DMS53 treated with DMSO at 0.1 percent for 48 hours (cell line): ENCODE measurements at regions not wholly inside any gene's neighbourhood (a gene's known extent, or its start where the extent isn't known, plus 50 kb on each side); places are given as distances from the start of the nearest gene placed in this dataset.

Source experiments
- DNase-seq: peaks from one replicate; lab custom pipeline; 2025; ENCODE audit not compliant: unreplicated experiment; lab: John Stamatoyannopoulos, UW

DNA sequence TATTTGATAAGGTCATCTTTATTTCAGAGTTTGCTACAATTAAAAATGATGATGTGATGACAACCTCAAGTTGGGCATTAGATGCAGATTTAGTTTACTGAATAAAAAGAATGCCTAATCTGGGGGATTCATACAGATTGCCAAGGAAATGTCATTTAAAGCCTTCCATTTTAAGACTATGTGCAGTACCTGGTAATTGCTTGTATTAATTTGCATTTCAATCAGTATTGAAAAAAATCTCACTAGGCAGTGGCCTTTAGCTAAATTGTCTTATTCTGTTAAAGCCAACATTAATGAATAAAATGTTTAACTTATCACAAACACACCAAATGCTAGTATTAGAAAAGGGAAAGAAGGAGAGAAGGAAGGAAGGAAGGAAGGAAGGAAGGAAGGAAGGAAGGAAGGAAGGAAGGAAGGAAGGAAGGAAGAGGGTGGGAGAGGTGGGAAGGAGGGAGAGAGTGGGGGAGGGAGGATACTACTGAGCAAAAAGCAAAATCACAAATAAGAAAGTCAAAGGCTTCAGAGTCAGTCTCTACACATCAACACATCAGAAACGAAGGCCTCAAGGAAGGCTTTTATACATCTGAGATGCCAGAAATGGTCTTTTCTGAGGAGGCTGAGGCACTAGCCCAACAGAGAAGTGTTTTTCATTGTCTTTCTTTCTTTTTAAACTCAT, 271.1 kb upstream of the CLEC14A start:
- DNase-seq, result no peak

DNA sequence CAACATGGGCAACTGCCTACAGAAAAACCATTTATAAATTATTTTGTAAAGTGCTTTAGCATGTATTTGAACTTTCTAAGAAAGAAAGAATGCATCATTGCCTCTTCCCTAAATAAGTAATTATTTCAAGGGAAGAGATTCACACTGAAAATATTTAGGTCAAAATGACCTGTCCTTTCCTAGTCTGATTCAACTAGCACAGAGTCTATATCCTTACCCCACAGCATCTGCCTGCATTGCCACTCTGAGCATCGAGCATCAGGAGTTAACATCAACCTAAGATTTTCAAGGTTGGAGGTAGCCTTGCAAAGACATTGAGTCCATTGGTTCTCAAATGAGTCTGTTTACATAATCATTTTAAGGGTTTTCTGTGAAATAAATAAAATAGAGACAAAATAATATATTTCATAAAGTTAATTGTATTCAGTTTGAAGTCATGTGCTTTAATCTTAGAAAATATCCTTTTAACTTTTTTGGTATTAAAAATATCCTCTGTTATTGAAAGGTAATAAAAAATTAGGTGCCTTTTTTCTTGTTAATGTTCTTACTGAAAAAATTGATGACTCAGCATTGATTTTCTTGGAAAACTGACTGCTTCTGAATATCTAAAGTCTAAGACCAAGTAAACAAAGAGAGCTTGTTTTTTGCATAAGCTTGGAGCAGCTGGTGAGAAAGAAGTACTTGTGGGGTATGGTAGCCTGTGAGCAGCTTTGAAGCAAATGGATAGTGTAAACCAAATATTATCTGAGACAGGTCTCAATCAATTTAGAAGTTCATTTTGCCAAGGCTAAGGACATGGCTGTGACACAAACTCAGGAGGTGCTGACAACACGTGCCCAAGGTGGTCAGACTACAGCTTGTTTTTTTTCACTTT, 269.0 kb upstream of the CLEC14A start:
- no peak for DNase-seq

DNA sequence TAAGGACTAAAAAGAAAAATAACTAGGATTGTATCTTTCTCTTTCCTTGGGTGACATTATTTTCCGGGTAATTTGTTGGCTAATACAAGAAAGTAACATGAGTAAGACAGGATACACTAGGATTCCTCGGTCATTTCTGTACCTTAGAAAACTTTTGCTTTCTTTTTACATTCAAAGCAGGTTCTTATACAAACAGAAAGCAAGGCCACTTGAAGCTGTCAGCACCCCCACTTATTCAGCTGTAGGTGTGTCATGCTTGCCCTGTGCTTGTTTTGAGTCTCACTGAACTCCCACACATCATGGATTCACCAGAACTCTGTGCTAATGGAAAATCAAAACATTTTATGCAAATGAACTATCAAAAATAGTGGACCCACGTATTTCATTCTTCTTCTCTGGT, 266.8 kb upstream of the CLEC14A start:
- DNase-seq, result no peak

DNA sequence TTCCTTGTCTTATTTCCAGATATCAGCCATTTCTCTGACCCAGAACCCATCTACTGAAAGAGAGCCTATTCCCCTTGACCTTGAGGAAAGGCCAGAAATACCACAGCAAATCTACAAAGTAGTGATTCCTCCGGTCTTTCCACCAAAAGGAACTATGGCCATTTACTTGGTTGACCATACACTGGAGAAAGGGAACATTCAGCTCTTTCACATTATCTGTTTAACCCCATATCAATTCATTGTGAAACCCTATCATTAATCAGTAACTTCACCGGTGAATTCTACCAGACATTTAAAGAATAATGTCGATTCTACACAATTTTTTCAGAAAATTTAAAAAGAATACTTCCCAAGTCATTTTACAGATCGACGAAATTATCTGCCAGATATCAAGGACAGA, 265.7 kb upstream of the CLEC14A start:
- DNase-seq, result no peak

- no peak for DNase-seq
Observed at GRCh38 chr14:38517426-38517825, 261.5 kb upstream of the CLEC14A start.

- no peak for DNase-seq
Observed at GRCh38 chr14:38512236-38512635, 256.3 kb upstream of the CLEC14A start.

GRCh38 chr14:38507299-38507698, 251.4 kb upstream of the CLEC14A start:
- no peak for DNase-seq

DNA sequence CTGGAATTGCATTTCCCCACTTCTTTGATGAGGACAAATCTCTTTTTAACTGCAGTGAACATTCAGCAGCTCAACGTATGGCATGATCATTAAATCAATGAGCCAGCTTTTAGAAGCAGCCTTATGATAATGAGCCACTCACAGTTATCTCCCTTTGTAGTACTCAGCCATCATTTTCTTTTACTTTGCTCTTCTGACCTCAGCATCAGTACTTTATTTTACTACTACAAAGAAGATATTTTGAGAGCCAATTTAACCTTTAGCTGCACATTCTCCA, 250.0 kb upstream of the CLEC14A start:
- DNase-seq, result no peak

DNA sequence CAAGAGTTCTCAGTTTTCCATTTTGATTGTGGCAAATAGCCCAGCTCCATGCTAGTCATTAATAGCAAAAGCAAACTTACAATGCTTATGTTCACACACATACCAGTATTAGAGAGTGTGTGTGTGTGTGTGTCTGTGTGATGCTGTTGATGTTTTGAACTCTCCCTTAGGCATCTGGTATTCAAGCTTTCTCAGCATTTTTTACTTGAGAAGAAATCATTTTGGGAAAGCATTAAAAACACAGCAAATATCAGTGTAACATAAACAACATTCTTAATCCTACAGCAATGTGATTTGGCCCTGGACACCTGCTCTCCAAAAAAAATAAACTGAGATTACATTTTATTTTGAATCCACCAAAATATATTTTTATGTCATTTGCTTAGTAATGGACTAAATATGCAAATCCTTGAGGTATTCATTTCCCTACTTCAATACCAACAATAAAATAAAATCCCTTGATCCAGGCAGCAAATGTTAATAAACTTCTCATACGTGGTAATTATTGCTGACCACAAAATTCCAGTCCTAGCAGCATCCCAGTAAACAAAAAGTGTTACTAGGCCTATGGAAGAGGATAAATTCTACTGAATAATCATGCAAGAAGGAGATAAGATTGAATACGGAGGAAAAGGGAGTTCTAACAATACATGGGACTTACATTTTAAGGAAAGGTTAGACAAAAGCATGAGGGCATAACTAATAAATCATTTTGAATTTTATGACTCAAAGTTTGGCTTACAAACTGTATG, 249.5 kb upstream of the CLEC14A start:
- no peak for DNase-seq

DNA sequence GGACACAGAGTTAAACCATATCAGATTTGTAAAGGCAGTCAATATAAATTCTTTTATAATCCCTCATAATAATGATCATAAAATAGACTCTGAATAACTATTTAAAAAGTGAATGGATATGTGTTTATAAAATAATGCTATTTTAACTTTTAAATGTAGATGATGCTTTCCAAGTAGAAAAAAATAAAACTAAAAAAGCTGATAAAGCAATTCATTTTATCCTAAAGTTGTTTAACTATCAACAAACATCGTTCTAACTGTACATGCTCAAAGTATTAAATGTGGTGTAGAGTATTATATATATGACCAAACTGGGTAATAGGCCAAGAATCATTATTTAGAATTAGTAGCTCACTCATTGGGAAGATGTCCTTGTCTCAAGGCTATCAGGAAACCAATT, 248.3 kb upstream of the CLEC14A start:
- DNase-seq, result no peak

- DNase-seq, result no peak
Observed at GRCh38 chr14:38502239-38502638, 246.3 kb upstream of the CLEC14A start.

DNA sequence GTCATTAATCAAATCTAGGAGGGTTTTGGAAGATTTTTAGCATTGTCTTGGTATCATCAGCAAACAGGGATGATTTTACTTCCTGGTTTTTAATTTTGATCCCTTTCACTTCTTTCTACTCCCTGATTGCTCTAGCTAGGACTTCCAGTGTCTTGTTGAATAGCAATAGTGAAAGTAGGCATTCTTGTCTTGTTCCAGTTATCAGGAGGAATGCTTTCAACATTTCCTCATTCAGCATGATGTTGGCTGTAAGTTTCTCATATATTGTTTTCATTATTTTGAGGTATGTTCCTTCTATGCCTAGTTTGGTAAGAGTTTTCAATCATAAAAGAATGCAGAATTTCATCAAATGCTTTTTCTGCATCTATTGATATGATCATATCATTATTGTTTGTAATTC, 244.2 kb upstream of the CLEC14A start:
- no peak for DNase-seq

DNA sequence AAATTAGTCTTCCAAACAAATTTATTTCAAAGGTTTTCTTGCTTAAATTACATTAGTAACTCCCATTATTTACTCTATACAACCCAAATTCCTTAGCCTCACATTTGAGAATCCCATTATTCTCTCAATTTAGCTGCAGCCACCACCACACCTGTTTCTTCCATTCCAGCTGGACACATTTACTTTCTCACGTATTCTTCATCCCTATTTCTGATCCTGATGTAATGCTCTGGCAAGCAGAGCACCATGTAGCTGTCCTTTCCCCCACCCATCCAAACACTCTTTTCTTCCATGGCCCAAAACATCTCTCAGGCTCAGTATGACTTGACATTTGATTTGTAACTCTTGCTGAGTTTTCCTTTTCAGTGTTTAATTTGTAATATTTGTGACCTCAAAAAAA, 240.2 kb upstream of the CLEC14A start:
- DNase-seq, result no peak

DNA sequence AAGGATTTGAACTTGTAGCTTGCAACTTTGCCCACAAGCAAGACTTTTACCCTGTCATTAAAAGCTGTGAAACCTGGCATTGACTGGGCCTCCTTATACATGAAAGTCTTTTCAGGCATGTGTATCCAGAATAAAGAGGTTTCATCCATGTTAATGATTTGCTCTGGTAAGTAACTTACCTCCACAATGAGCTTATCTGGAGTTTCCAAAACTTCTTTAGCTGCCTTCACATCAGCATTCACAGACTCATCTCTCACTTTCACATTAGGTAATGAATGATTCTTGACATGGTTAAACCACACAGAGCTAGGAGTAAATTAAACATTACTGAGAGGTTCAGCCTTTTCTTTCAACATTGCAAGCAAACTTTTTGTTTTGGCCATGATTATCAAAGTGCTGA, 234.4 kb upstream of the CLEC14A start:
- no peak for DNase-seq

GRCh38 chr14:38485026-38485425, 229.1 kb upstream of the CLEC14A start:
- DNase-seq, result no peak

GRCh38 chr14:38481952-38482678, 226.2 kb upstream of the CLEC14A start:
- DNase-seq, result peak; percentile 66

DNA sequence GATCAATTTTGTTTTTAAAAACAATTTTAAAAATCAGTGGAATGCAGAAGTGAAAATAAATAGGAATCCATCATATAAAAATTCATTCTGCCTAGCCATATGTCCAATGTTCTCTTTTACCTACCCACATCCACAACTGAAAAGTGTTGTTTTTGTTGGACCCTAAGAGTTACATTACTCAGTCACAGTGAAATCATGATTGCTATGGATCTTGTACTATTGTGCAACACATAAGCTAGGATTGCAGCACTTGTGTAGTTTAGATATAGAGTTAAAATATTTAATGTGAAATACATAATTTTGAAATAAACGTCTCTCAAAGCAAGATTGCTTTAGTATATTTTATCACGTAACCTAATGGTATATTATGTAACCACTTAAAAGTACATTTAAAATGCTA, 213.3 kb upstream of the CLEC14A start:
- DNase-seq, result no peak

- DNase-seq, result no peak
Observed at GRCh38 chr14:38442208-38442607, 186.3 kb upstream of the CLEC14A start.

- no peak for DNase-seq
Observed at GRCh38 chr14:38432186-38432585, 176.3 kb upstream of the CLEC14A start.

DNA sequence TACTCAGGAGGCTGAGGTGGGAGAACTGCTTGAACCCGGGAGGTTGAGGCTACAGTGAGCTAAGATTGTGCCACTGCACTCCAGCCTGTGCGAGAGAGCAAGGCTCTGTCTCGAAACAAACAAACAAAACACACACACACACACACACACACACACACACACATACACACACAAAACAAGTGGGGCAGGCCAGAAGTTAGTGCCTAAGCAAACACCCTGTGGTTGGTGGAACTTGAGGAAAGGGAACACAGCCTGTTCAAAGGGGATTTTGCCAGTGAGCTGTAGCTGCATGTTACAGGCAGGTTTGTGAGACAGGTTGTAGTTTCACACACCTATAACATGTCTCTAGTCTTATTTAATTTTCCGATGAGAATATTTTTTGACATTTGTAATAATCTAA, 175.3 kb upstream of the CLEC14A start:
- no peak for DNase-seq

DNA sequence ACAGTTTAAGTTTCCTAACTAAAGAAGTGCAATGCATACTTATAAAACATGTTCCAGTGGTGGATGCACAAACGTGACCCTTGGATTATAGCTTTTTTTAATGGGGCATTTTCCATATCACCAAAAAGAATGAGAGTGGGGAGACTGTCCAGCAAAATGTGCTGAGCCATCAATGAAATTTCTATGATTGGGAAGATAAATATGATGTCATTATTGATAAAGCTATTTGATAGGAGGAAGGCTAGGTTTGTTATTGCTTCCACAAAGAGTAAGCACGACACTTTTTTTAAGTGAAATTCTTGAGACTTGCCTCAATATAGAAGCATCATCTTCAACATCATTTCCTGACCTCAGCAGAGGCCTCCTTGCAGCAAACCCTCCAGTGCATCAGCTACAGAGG, 174.6 kb upstream of the CLEC14A start:
- DNase-seq, result no peak
